ENCODE measurements at regions not wholly inside any gene's neighbourhood (a gene's known extent, or its start where the extent isn't known, plus 50 kb on each side); places are given as distances from the start of the nearest gene placed in this dataset.
"Not testable (repeated sequence)": the region's sequence is repeated elsewhere in the genome, so short reads cannot be mapped to it uniquely, and the experiment has no call there.

- no peaks in the 10 kb centered on the region for H3K27me3 ChIP-seq (ENCODE audit: low read depth, low read length)
- no peaks in the 10 kb centered on the region for H3K36me3 ChIP-seq (ENCODE audit: control insufficient read depth in 1 of 2, insufficient read depth in 2 of 2, low read length in 2 of 2)
- H3K4me1 ChIP-seq (ENCODE audit: control insufficient read depth in 1 of 2, insufficient read depth in 2 of 2, low read length in 2 of 2), result no peaks in the 10 kb centered on the region
- no peak overlapping the region for H3K27ac ChIP-seq (ENCODE audit: low read length)
- H3K9me3 ChIP-seq (ENCODE audit: control insufficient read depth in 1 of 2, low read length in 2 of 2), result no peaks in the 10 kb centered on the region
- H3K4me3 ChIP-seq (ENCODE audit: low read depth in 1 of 2, low read length in 2 of 2), result no peak overlapping the region
Observed at GRCh38 chr4:148684638-148685037, 242.4 kb upstream of the NR3C2 start.

DNA sequence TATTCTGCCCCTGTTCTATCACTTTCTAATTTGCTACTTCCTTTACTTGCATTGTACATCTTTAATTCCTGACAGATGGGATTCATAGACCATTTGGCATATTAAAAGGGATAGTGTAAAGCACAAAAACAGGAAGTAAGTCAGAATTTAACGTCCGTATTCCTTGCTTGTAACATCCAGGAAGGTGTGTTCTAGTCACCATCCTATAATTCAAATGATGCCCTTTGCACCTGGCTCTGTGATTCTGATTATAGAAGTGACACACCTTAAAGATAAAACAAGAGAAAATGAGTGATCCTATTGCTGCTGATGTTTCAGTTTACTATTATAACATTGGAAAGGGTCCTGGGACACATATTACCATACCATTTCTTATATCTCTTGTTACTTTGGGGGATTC is 238.7 kb upstream of the NR3C2 start:
- no peaks in the 10 kb centered on the region for H3K9me3 ChIP-seq (ENCODE audit: control insufficient read depth in 1 of 2, low read length in 2 of 2)
- H3K27me3 ChIP-seq (ENCODE audit: low read depth, low read length), result no peaks in the 10 kb centered on the region
- H3K4me3 ChIP-seq (ENCODE audit: low read depth in 1 of 2, low read length in 2 of 2), result no peak overlapping the region
- no peak overlapping the region for H3K27ac ChIP-seq (ENCODE audit: low read length)
- H3K4me1 ChIP-seq (ENCODE audit: control insufficient read depth in 1 of 2, insufficient read depth in 2 of 2, low read length in 2 of 2), result no peaks in the 10 kb centered on the region
- H3K36me3 ChIP-seq (ENCODE audit: control insufficient read depth in 1 of 2, insufficient read depth in 2 of 2, low read length in 2 of 2), result no peaks in the 10 kb centered on the region

GRCh38 chr4:148676344-148676743 is 234.1 kb upstream of the NR3C2 start:
- no peaks in the 10 kb centered on the region for H3K9me3 ChIP-seq (ENCODE audit: control insufficient read depth in 1 of 2, low read length in 2 of 2)
- no peak overlapping the region for H3K27ac ChIP-seq (ENCODE audit: low read length)
- no peaks in the 10 kb centered on the region for H3K36me3 ChIP-seq (ENCODE audit: control insufficient read depth in 1 of 2, insufficient read depth in 2 of 2, low read length in 2 of 2)
- H3K27me3 ChIP-seq (ENCODE audit: low read depth, low read length), result no peaks in the 10 kb centered on the region
- H3K4me3 ChIP-seq (ENCODE audit: low read depth in 1 of 2, low read length in 2 of 2), result no peak overlapping the region
- H3K4me1 ChIP-seq (ENCODE audit: control insufficient read depth in 1 of 2, insufficient read depth in 2 of 2, low read length in 2 of 2), result no peaks in the 10 kb centered on the region

GRCh38 chr4:148674876-148675275 is 232.7 kb upstream of the NR3C2 start:
- Histone ChIP-seq H3K36me3 (ENCODE audit: control insufficient read depth in 1 of 2, insufficient read depth in 2 of 2, low read length in 2 of 2) (no peaks in the 10 kb centered on the region), H3K4me1 (ENCODE audit: control insufficient read depth in 1 of 2, insufficient read depth in 2 of 2, low read length in 2 of 2) (no peaks in the 10 kb centered on the region), H3K4me3 (ENCODE audit: low read depth in 1 of 2, low read length in 2 of 2) (no peak overlapping the region), H3K9me3 (ENCODE audit: control insufficient read depth in 1 of 2, low read length in 2 of 2) (no peaks in the 10 kb centered on the region), H3K27me3 (ENCODE audit: low read depth, low read length) (no peaks in the 10 kb centered on the region), H3K27ac (ENCODE audit: low read length) (no peak overlapping the region)

DNA sequence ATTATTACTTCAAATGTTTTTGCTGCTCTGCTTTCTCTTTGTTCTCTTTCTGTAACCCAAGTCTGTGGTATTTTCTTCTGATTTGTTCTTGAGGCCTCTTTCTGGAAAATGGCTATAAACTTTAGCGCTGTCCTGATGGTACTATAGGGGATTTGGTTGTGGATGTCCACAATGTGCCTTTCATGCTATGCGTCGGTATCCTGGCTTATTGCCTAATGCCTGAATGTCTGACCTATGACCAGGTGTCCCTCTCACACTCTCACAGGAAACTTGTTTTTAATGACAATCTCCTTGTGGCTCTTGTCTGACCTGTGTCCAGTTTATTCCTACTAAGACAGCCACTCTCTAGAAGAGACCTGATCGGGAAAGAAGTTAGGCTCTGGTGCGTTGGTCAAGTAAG is 222.4 kb upstream of the NR3C2 start:
- Histone ChIP-seq H3K27ac (ENCODE audit: low read length) (no peak overlapping the region), H3K36me3 (ENCODE audit: control insufficient read depth in 1 of 2, insufficient read depth in 2 of 2, low read length in 2 of 2) (no peaks in the 10 kb centered on the region), H3K27me3 (ENCODE audit: low read depth, low read length) (no peaks in the 10 kb centered on the region), H3K9me3 (ENCODE audit: control insufficient read depth in 1 of 2, low read length in 2 of 2) (no peaks in the 10 kb centered on the region), H3K4me1 (ENCODE audit: control insufficient read depth in 1 of 2, insufficient read depth in 2 of 2, low read length in 2 of 2) (no peaks in the 10 kb centered on the region), H3K4me3 (ENCODE audit: low read depth in 1 of 2, low read length in 2 of 2) (no peak overlapping the region)

DNA sequence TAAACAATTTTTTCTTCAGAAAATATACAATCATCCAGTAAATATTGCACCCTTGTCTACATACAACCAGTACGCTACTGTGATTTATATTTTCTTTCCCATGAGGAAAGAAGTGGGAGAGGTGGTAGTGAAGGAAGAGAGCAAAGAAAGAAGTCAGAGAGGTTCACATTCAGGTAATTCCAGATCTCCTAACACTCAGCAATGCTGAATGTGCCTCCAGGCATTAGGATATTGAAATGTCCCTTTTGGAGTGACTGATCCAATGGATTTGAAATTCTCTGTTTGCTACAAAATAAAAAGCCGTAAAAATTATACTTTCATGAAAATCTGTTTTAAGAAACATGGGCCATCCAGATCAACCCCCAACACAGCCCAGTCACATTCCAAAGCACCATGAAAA is 211.9 kb upstream of the NR3C2 start:
- Histone ChIP-seq H3K9me3 (ENCODE audit: control insufficient read depth in 1 of 2, low read length in 2 of 2) (no peaks in the 10 kb centered on the region), H3K4me1 (ENCODE audit: control insufficient read depth in 1 of 2, insufficient read depth in 2 of 2, low read length in 2 of 2) (no peaks in the 10 kb centered on the region), H3K27me3 (ENCODE audit: low read depth, low read length) (no peaks in the 10 kb centered on the region)

DNA sequence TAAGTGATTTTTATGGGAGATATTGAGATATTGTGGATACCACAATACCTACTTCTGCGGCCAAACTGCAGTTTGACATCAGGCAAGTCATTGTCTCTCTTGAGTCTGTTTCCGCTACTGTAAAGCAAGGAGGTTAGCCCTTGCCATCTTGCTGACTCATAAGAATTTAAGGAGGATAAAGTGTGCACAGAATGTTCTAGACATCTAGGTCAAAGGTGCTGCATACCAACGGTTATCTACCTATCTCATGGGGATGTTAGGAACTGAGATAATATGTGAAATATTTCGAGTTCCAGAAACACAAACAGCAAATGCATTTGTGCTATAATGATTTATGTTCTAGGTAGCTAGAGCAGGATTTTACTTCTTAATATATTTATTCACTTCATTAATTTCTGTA is 211.5 kb upstream of the NR3C2 start:
- H3K36me3 ChIP-seq (ENCODE audit: control insufficient read depth in 1 of 2, insufficient read depth in 2 of 2, low read length in 2 of 2), result no peaks in the 10 kb centered on the region
- H3K27me3 ChIP-seq (ENCODE audit: low read depth, low read length), result no peaks in the 10 kb centered on the region
- no peak overlapping the region for H3K27ac ChIP-seq (ENCODE audit: low read length)
- no peak overlapping the region for H3K4me3 ChIP-seq (ENCODE audit: low read depth in 1 of 2, low read length in 2 of 2)
- no peaks in the 10 kb centered on the region for H3K9me3 ChIP-seq (ENCODE audit: control insufficient read depth in 1 of 2, low read length in 2 of 2)
- no peaks in the 10 kb centered on the region for H3K4me1 ChIP-seq (ENCODE audit: control insufficient read depth in 1 of 2, insufficient read depth in 2 of 2, low read length in 2 of 2)

More for the DNA sequence above, 211.9 kb upstream of the NR3C2 start:
- H3K4me3 ChIP-seq (ENCODE audit: low read depth in 1 of 2, low read length in 2 of 2), result no peak overlapping the region
- H3K27ac ChIP-seq (ENCODE audit: low read length), result no peak overlapping the region
- H3K36me3 ChIP-seq (ENCODE audit: control insufficient read depth in 1 of 2, insufficient read depth in 2 of 2, low read length in 2 of 2), result no peaks in the 10 kb centered on the region

GRCh38 chr4:148651991-148652390 is 209.8 kb upstream of the NR3C2 start:
- Histone ChIP-seq H3K9me3 (ENCODE audit: control insufficient read depth in 1 of 2, low read length in 2 of 2) (no peaks in the 10 kb centered on the region), H3K4me3 (ENCODE audit: low read depth in 1 of 2, low read length in 2 of 2) (no peak overlapping the region), H3K4me1 (ENCODE audit: control insufficient read depth in 1 of 2, insufficient read depth in 2 of 2, low read length in 2 of 2) (no peaks in the 10 kb centered on the region), H3K27ac (ENCODE audit: low read length) (no peak overlapping the region), H3K27me3 (ENCODE audit: low read depth, low read length) (no peaks in the 10 kb centered on the region), H3K36me3 (ENCODE audit: control insufficient read depth in 1 of 2, insufficient read depth in 2 of 2, low read length in 2 of 2) (no peaks in the 10 kb centered on the region)

- Histone ChIP-seq H3K4me1 (ENCODE audit: control insufficient read depth in 1 of 2, insufficient read depth in 2 of 2, low read length in 2 of 2) (no peaks in the 10 kb centered on the region), H3K4me3 (ENCODE audit: low read depth in 1 of 2, low read length in 2 of 2) (no peak overlapping the region), H3K27ac (ENCODE audit: low read length) (no peak overlapping the region), H3K9me3 (ENCODE audit: control insufficient read depth in 1 of 2, low read length in 2 of 2) (no peaks in the 10 kb centered on the region), H3K36me3 (ENCODE audit: control insufficient read depth in 1 of 2, insufficient read depth in 2 of 2, low read length in 2 of 2) (no peaks in the 10 kb centered on the region), H3K27me3 (ENCODE audit: low read depth, low read length) (no peaks in the 10 kb centered on the region)
Observed at GRCh38 chr4:148649652-148650331, 207.6 kb upstream of the NR3C2 start.

- H3K9me3 ChIP-seq (ENCODE audit: control insufficient read depth in 1 of 2, low read length in 2 of 2), result no peaks in the 10 kb centered on the region
- no peaks in the 10 kb centered on the region for H3K4me1 ChIP-seq (ENCODE audit: control insufficient read depth in 1 of 2, insufficient read depth in 2 of 2, low read length in 2 of 2)
- H3K4me3 ChIP-seq (ENCODE audit: low read depth in 1 of 2, low read length in 2 of 2), result no peak overlapping the region
- H3K27me3 ChIP-seq (ENCODE audit: low read depth, low read length), result no peaks in the 10 kb centered on the region
- no peaks in the 10 kb centered on the region for H3K36me3 ChIP-seq (ENCODE audit: control insufficient read depth in 1 of 2, insufficient read depth in 2 of 2, low read length in 2 of 2)
- no peak overlapping the region for H3K27ac ChIP-seq (ENCODE audit: low read length)
Observed at GRCh38 chr4:148643851-148644250, 201.6 kb upstream of the NR3C2 start.

- H3K27me3 ChIP-seq (ENCODE audit: low read depth, low read length), result no peaks in the 10 kb centered on the region
Observed at GRCh38 chr4:148642907-148643306, 200.7 kb upstream of the NR3C2 start.

GRCh38 chr4:148638079-148638478 is 195.9 kb upstream of the NR3C2 start:
- H3K27ac ChIP-seq (ENCODE audit: low read length); H3K4me3 ChIP-seq (ENCODE audit: low read depth in 1 of 2, low read length in 2 of 2); H3K4me1 ChIP-seq (ENCODE audit: control insufficient read depth in 1 of 2, insufficient read depth in 2 of 2, low read length in 2 of 2); H3K27me3 ChIP-seq (ENCODE audit: low read depth, low read length); H3K36me3 ChIP-seq (ENCODE audit: control insufficient read depth in 1 of 2, insufficient read depth in 2 of 2, low read length in 2 of 2): not testable (repeated sequence)
- peaks cover 0 to 14% of the 10 kb centered on the region in 2 donors for H3K9me3 ChIP-seq (ENCODE audit: control insufficient read depth in 1 of 2, low read length in 2 of 2)

More at GRCh38 chr4:148642907-148643306, 200.7 kb upstream of the NR3C2 start:
- H3K36me3 ChIP-seq (ENCODE audit: control insufficient read depth in 1 of 2, insufficient read depth in 2 of 2, low read length in 2 of 2), result no peaks in the 10 kb centered on the region
- peaks cover 0 to 3% of the 10 kb centered on the region in 2 donors for H3K9me3 ChIP-seq (ENCODE audit: control insufficient read depth in 1 of 2, low read length in 2 of 2)
- no peaks in the 10 kb centered on the region for H3K4me1 ChIP-seq (ENCODE audit: control insufficient read depth in 1 of 2, insufficient read depth in 2 of 2, low read length in 2 of 2)
- H3K4me3 ChIP-seq (ENCODE audit: low read depth in 1 of 2, low read length in 2 of 2), result no peak overlapping the region
- H3K27ac ChIP-seq (ENCODE audit: low read length), result no peak overlapping the region

All from muscle layer of duodenum (tissue), 2 donors.